IPS-NIHi11 (cell line): ENCODE measurements at regions not wholly inside any gene's neighbourhood (a gene's known extent, or its start where the extent isn't known, plus 50 kb on each side); places are given as distances from the start of the nearest gene placed in this dataset.

Experiments
- DNase-seq: peaks from one replicate; pipeline ENCODE4 v3.0.0; 2012; ENCODE audit warnings: mixed read lengths, low spot score

- no peak for DNase-seq
Measured at GRCh38 chr18:77573571-77573970, 323.9 kb downstream of the GALR1 start.

GRCh38 chr18:77590943-77591515 lies 341.4 kb downstream of the GALR1 start:
- no peak for DNase-seq

GRCh38 chr18:77597726-77598125 lies 348.1 kb downstream of the GALR1 start:
- DNase-seq, result no peak

DNA sequence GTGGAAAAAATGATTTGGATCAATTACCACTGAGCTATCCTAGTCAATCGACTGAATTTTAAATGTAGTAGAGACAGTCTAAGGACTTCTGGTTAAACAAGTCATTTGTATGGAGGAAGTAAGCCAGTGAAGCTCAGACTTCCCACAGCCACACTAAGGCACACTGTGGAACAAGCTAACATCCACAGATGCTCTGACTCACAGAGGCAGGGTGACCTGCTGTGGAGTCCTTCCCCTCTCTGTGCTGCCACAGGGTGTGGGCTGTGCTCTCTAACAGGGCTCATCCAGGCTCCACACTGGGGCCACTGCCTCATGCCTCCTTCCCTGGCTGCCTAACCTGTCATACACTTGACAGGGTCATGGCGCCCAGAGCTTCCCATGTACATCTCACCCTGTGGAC lies 351.0 kb downstream of the GALR1 start:
- no peak for DNase-seq

DNA sequence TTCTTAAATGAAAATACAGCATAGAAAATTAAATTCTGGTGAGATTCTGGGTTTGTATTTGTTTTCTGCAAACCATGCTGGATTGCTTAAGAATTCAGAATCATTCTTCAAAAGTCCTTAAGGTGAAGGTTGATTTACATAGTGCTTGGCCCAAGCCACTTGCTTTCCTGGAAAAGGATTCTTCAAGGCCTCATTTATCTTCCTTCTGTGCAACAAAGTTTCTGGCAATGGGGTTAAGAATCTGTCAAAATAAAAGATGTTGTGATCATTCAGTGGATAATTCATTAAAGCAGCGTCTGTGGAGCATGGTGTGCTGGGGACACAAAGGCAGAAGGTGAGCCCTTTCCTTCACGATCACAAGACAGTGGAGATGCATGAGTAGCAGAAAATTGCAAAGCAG lies 351.9 kb downstream of the GALR1 start:
- DNase-seq, result no peak

- DNase-seq, result no peak
Measured at GRCh38 chr18:77607087-77607486, 357.4 kb downstream of the GALR1 start.

DNA sequence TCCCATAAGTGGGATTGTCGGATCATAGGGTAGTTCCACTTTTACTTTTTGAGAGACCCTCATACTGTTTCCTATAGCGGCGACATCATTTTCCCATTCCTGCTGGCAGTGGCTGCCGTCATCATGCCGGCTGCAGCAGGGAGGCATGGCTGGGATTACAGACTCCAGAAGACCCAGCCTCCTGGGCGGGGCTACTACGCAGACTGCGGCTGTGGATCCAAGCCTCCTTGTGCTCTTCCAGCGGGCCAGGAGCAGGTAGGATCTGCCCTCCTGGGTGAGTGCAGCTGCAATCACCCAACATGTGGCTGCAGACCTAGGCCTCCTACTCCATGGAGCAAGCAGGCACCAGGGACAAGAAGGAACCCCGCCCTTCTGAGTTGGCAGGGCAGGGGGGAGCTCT lies 359.2 kb downstream of the GALR1 start:
- DNase-seq, result no peak

DNA sequence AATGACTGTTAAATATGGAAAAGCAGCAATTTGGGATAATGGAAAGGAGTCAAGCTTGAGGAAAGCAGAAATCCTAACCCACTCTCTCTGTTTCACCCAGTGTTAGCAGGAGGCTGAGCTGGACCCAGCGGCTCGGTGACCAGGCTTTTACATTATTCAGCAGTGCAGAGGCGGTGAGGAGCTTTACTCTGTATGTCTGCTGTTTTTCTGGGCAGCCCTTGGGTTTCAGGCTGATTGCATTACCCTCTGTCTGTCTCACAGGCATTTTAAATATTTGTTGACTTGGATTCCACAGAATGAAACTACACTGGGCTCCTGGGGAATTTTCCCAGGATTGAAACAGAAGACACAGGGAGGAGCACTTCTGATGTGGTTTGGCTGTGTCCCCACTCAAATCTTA lies 368.0 kb downstream of the GALR1 start:
- DNase-seq, result no peak

- DNase-seq, result no peak
Measured at GRCh38 chr18:77619525-77619924, 369.9 kb downstream of the GALR1 start.

DNA sequence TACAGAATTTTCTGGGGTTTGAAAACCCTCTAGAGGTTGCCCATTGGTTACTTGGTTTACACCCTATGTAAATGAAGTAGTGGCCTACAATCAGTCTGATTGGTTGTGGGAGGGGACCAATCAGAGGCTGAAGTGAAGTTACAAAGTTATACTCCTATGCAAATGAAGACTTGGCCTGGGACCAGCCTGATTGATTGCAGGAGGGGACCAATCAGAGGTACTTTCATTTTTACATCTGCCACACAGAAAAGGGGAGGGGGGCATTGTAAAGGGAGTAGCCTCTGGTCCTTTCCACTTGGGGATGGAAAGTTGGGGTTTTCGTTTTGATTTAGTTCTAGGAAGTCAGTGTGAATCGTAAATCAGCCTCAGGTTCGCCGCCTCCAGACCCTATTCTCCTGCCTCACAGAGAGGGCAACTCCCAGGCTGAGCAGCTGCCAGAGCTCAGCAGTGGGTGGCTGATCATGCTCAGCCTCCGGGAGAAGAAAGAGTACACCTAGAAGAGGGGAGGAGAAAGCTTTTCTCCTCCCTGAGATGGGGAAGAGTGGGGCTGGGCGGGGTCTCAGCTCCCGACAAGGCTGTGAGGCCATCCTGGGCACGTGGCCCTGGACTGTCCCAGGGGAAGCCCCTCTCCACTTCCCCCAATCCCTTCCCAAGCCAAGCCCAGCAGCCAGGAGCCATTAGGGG lies 372.5 kb downstream of the GALR1 start:
- DNase-seq, result no peak

DNA sequence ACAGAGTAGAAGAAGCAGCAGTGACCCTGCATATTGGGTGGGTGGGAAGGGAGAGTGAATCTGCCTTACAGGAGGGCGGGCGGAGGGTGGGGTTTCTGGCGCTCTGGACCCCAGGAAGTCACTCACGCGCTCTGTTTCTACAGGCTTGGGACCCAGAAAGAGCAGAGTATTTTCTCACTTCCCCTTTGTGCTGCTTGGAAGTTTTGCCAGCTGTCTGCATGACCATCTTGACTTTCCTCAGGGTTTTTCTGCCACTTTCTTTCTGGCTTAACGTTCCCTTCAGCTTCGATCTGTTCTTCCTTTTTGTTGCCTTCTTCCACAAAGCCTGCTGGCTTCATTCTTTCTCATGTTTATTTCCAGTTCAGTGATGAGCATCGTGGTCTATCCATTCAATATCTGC lies 383.1 kb downstream of the GALR1 start:
- DNase-seq, result no peak

GRCh38 chr18:77634494-77634893 lies 384.8 kb downstream of the GALR1 start:
- DNase-seq, result no peak

GRCh38 chr18:77635451-77635850 lies 385.8 kb downstream of the GALR1 start:
- no peak for DNase-seq

DNA sequence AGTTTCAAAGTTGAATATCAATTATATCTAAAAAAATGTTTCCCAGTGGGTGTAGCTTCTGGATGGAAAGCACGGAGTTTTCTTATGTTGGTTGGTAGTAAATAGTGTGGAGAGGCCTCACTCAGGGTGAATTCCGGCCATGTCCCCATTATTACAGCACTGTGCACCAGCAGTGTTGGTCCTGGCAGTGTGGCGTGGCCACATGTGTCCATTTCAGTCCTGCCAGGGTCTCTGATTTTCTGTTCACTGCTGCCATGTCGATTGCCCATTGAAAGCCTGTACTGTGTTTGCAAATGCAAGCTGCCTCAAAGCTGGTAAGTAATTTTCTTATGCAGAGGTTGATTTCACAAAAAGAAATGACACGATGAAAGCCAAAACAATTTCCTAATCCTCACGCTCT lies 386.2 kb downstream of the GALR1 start:
- DNase-seq, result no peak

- DNase-seq, result no peak
Measured at GRCh38 chr18:77645170-77645872, 395.7 kb downstream of the GALR1 start.

- DNase-seq, result no peak
Measured at GRCh38 chr18:77647472-77647871, 397.8 kb downstream of the GALR1 start.

DNA sequence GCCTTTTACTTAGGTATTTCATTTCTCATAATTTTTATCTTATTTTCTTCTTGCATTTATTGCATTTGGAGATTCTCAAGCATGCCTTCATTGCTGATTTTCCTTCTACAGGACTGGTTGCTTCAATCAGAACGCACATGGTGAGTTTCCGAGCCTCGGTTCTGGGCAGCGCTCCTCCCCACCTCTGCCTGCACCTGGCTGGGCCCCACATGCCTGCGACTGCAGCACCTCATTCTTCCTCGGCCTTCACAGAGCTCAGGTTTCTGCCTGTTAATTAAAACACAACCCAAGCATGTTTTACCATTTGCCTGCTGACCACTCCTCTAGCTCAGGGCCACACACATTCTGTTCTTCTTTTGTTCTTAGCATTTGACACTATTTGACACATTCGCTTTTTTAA lies 398.8 kb downstream of the GALR1 start:
- no peak for DNase-seq

DNA sequence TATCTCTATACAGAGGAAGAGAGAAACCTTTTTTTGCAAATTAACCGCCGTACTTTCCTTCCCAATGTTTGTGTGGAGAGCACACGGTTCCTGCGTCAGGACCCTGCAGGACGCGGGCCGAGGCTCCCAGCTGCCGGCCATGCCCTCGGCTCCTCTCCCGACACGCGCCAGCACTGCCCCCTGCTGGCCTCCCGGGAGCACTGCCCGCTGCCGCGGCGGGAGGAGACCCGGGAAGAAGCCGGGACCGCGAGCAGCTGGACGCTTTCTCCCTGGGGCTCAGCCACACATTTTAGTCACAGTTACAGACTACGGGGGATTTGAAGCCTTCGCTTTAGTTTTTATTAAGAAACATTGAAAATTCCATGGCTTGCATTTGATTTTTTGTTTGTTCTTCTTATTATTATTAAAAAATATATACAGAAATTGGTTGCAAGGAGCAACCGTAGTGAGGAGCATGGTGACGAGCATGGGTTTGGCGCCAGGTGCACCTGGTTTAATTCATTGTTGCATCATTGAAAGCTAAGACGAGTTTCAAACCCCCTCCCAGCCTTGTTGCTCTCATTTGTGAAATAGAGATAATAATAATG lies 401.2 kb downstream of the GALR1 start:
- DNase-seq, result peak; percentile 96

DNA sequence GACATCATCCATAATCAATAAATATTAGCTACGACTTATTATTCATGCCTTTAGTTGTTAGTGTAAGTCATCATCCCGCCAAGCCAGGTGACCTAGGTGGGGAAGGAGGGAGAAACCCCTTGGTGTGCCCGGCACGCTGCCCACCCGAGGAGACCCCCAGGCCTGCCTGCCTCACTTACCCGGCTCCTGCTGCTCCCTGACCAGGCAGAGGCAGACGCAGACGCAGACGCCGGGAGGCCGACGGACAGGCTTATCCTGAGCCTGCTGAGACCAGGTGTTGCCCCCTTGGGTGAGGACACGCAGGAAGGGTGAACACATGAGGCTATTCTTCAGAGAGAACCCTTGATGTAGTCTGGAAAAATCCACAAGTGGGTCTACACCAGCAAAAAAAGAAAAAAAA lies 401.8 kb downstream of the GALR1 start:
- DNase-seq, result no peak

- DNase-seq, result no peak
Measured at GRCh38 chr18:77653792-77654191, 404.1 kb downstream of the GALR1 start.

DNA sequence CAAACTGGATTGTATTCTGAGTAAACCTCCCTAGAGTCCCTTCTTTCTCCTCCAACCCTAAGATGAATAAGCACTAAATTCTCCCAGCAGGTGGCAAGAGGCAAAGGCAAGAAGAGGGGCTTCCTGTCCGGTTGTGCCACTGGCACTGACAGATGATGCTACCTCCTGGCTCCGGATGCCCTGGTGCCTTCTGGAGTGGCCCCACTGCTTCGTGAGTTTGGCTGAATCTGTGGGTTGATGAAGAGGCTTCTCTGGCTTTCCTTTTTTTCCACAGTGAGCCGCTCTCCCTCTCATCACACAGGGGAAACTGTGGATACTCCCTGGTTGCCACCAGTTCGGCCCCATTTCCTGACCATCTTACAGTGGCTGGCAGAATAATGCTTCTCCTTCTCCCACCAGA lies 404.7 kb downstream of the GALR1 start:
- no peak for DNase-seq

DNA sequence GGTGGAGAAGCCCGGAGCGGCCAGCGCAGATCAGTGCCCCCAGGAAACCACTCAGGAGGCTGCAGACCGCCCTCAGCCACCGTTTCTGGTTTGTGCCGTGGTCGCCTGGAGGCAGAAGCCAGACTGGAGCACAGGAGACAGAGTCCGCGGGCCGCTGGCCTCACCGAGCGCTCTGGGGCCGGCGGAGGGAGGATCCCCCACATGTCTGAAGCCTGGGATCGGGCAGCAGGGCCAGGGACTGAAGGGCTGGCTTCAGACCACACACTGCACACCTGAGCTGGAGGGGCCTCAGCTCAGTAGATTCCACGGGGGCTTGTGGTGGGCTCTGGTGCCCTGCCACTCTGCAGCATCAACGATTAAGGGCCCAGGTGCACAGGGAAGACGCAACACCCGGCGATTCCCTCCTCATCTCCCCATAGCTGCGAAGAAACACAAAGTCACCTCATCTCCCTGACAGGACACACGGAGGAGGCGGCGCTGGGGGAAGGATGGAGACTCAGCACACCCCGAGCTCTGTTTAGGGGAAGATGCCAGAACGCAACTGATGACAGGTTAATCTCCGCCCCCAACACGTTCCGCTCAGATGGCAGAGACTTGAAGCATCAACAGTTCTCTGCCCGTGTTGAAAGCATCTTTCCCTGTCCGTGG lies 408.1 kb downstream of the GALR1 start:
- DNase-seq, result no peak

DNA sequence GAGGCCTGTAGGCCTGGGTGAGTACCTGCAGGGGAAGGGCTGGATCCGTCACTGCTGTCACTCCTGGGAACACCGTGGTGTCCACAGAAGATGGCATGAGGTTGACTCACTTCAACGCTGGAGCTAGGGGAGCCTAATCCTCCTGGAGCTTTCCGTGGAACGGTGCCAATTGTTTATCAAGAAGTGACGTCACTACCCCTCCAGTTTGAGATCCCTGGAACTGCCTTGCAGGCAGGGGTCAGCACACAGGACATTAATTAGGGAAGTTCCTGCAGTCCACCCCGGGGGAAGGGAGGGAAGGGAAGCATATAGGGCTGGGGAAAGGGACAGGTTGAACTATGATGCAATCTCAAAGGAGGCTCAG lies 408.6 kb downstream of the GALR1 start:
- DNase-seq, result no peak
